CD4-positive, alpha-beta T cell treated with Interleukin-15 for 4 hours (primary cell): ENCODE measurements at regions not wholly inside any gene's neighbourhood (a gene's known extent, or its start where the extent isn't known, plus 50 kb on each side); places are given as distances from the start of the nearest gene placed in this dataset.

ENCODE experiments used
- DNase-seq: peaks from one replicate; pipeline ENCODE4 v3.0.0-alpha.2; 2020; ENCODE audit warnings: low spot score

- no peak for DNase-seq
These were observed 70.4 kb upstream of the SMNDC1 start for GRCh38 chr10:110375121-110375520.

GRCh38 chr10:110376021-110376766 is 71.5 kb upstream of the SMNDC1 start:
- DNase-seq, result no peak

GRCh38 chr10:110376767-110377160 is 72.0 kb upstream of the SMNDC1 start:
- no peak for DNase-seq

- no peak for DNase-seq
These were observed 73.3 kb upstream of the SMNDC1 start for GRCh38 chr10:110378006-110378405.

GRCh38 chr10:110378533-110379108 is 73.9 kb upstream of the SMNDC1 start:
- DNase-seq, result no peak

GRCh38 chr10:110379831-110380230 is 75.1 kb upstream of the SMNDC1 start:
- DNase-seq, result no peak

- DNase-seq, result no peak
These were observed 75.6 kb upstream of the SMNDC1 start for GRCh38 chr10:110380293-110380692.

- DNase-seq, result no peak
These were observed 78.0 kb upstream of the SMNDC1 start for GRCh38 chr10:110382695-110383094.

- DNase-seq, result no peak
These were observed 82.9 kb upstream of the SMNDC1 start for GRCh38 chr10:110387617-110387982.

- peak; percentile 10 for DNase-seq
These were observed 83.4 kb upstream of the SMNDC1 start for GRCh38 chr10:110387983-110388686.

GRCh38 chr10:110388687-110389052 is 84.0 kb upstream of the SMNDC1 start:
- DNase-seq, result no peak

GRCh38 chr10:110389255-110389654 is 84.5 kb upstream of the SMNDC1 start:
- DNase-seq, result no peak

GRCh38 chr10:110391541-110391940 is 86.8 kb upstream of the SMNDC1 start:
- no peak for DNase-seq

GRCh38 chr10:110392121-110392520 is 87.4 kb upstream of the SMNDC1 start:
- DNase-seq, result no peak

GRCh38 chr10:110392868-110393740 is 88.4 kb upstream of the SMNDC1 start:
- no peak for DNase-seq

- no peak for DNase-seq
These were observed 89.1 kb upstream of the SMNDC1 start for GRCh38 chr10:110393866-110394265.

GRCh38 chr10:110394296-110394695 is 89.6 kb upstream of the SMNDC1 start:
- DNase-seq, result no peak

- no peak for DNase-seq
These were observed 90.2 kb upstream of the SMNDC1 start for GRCh38 chr10:110394898-110395297.

GRCh38 chr10:110395350-110396283 is 90.9 kb upstream of the SMNDC1 start:
- peak; percentile 14 for DNase-seq

- no peak for DNase-seq
These were observed 91.5 kb upstream of the SMNDC1 start for GRCh38 chr10:110396284-110396651.

- no peak for DNase-seq
These were observed 93.1 kb upstream of the SMNDC1 start for GRCh38 chr10:110397856-110398255.
